ENCODE measurements at regions not wholly inside any gene's neighbourhood (a gene's known extent, or its start where the extent isn't known, plus 50 kb on each side); places are given as distances from the start of the nearest gene placed in this dataset.

GRCh38 chr6:105499136-105499870 is 96.4 kb upstream of the PREP start:
- TF ChIP-seq CTCF (conservative IDR thresholded peaks at IDR 0.05): no peak
- TF ChIP-seq EZH2 (IDR thresholded peaks at IDR 0.05; ENCODE audit: low read depth): no peak

GRCh38 chr6:105497549-105497948 is 94.7 kb upstream of the PREP start:
- no peaks in the 10 kb centered on the region for H3K36me3 ChIP-seq (ENCODE audit: low read depth)
- no peak for DNase-seq
- no peaks in the 10 kb centered on the region for H3K27me3 ChIP-seq (ENCODE audit: insufficient read depth, low read depth)
- TF ChIP-seq EZH2 (IDR thresholded peaks at IDR 0.05; ENCODE audit: low read depth): no peak
- TF ChIP-seq CTCF (conservative IDR thresholded peaks at IDR 0.05): no peak
- H3K4me3 ChIP-seq: no peak overlapping the region
- H3K79me2 ChIP-seq (ENCODE audit: low read depth): no peaks in the 10 kb centered on the region
- intact Hi-C loops (cut with micrococcal nuclease; ENCODE audit: unreplicated experiment): no loop called here
- POLR2A ChIA-PET (ENCODE audit: unreplicated experiment): no interaction called here
- H3K27ac ChIP-seq: no peak overlapping the region
- no TSS peak for BruUV-seq (replicated peaks)
- no peaks in the 10 kb centered on the region; the same call in 1 of the 2 replicates for H3K9me3 ChIP-seq (ENCODE audit: insufficient read depth, low read depth)
- no peak overlapping the region for H3K4me2 ChIP-seq
- no peaks in the 10 kb centered on the region for H4K20me1 ChIP-seq (ENCODE audit: insufficient read depth)
- H3K9me2 ChIP-seq (ENCODE audit: insufficient read depth): no peaks in the 10 kb centered on the region
- no peaks in the 10 kb centered on the region for H3K4me1 ChIP-seq (replicated peaks; ENCODE audit: insufficient read depth)
- H3F3A ChIP-seq (ENCODE audit: insufficient read depth, low read depth): no peaks in the 10 kb centered on the region
- CTCF ChIA-PET: interaction anchor here (0.6 kb wide), 1 partner anchor 237 kb away, joined by 5 read pairs; no protein-coding TSS in a partner anchor
- H2AFZ ChIP-seq: no peak overlapping the region

More at GRCh38 chr6:105499136-105499870, 96.4 kb upstream of the PREP start:
- Histone ChIP-seq H3F3A (ENCODE audit: insufficient read depth, low read depth) (no peaks in the 10 kb centered on the region), H3K27me3 (ENCODE audit: insufficient read depth, low read depth) (no peaks in the 10 kb centered on the region), H3K79me2 (ENCODE audit: low read depth) (no peaks in the 10 kb centered on the region), H3K9me2 (ENCODE audit: insufficient read depth) (no peaks in the 10 kb centered on the region), H4K20me1 (ENCODE audit: insufficient read depth) (no peaks in the 10 kb centered on the region), H3K4me1 (replicated peaks; ENCODE audit: insufficient read depth) (no peaks in the 10 kb centered on the region), H3K27ac (no peak overlapping the region), H2AFZ (no peak overlapping the region), H3K4me2 (no peak overlapping the region), H3K4me3 (no peak overlapping the region), H3K9me3 (ENCODE audit: insufficient read depth, low read depth) (no peaks in the 10 kb centered on the region; the same call in 1 of the 2 replicates), H3K36me3 (ENCODE audit: low read depth) (no peaks in the 10 kb centered on the region)
- POLR2A ChIA-PET (ENCODE audit: unreplicated experiment): interaction anchor here (0.6 kb wide), 1 partner anchor 363 kb away, joined by 3 read pairs; no protein-coding TSS in a partner anchor
- BruUV-seq (replicated peaks): no TSS peak
- CTCF ChIA-PET: no interaction called here
- intact Hi-C loops (cut with micrococcal nuclease; ENCODE audit: unreplicated experiment): no loop called here
- no peak for DNase-seq

GRCh38 chr6:105495515-105495914 is 92.6 kb upstream of the PREP start:
- TF ChIP-seq EZH2 (IDR thresholded peaks at IDR 0.05; ENCODE audit: low read depth) (no peak), CTCF (conservative IDR thresholded peaks at IDR 0.05) (no peak)
- no peak for DNase-seq
- POLR2A ChIA-PET (ENCODE audit: unreplicated experiment): no interaction called here
- H3K4me3 ChIP-seq: no peak overlapping the region
- H4K20me1 ChIP-seq (ENCODE audit: insufficient read depth): no peaks in the 10 kb centered on the region
- no peak overlapping the region for H2AFZ ChIP-seq
- no peaks in the 10 kb centered on the region for H3K36me3 ChIP-seq (ENCODE audit: low read depth)
- no peaks in the 10 kb centered on the region for H3K27me3 ChIP-seq (ENCODE audit: insufficient read depth, low read depth)
- no TSS peak for BruUV-seq (replicated peaks)
- CTCF ChIA-PET: no interaction called here
- no peaks in the 10 kb centered on the region for H3K4me1 ChIP-seq (replicated peaks; ENCODE audit: insufficient read depth)
- H3F3A ChIP-seq (ENCODE audit: insufficient read depth, low read depth): no peaks in the 10 kb centered on the region
- H3K4me2 ChIP-seq: no peak overlapping the region
- no peaks in the 10 kb centered on the region for H3K79me2 ChIP-seq (ENCODE audit: low read depth)
- H3K9me3 ChIP-seq (ENCODE audit: insufficient read depth, low read depth): no peaks in the 10 kb centered on the region
- no peaks in the 10 kb centered on the region for H3K9me2 ChIP-seq (ENCODE audit: insufficient read depth)
- no peak overlapping the region for H3K27ac ChIP-seq
- intact Hi-C loops (cut with micrococcal nuclease; ENCODE audit: unreplicated experiment): no loop called here

All from PC-9 (cell line).